Ovary (tissue), 3 donors: ENCODE measurements at regions not wholly inside any gene's neighbourhood (a gene's known extent, or its start where the extent isn't known, plus 50 kb on each side); places are given as distances from the start of the nearest gene placed in this dataset.

Experiments used
- CTCF ChIP-seq, 3 donors: fragments of 450-650 bp in 2 of 3; fragments of 200-600 bp in 1 of 3; IDR thresholded peaks; one replicate each; pipeline versions ENCODE4 v1.5.1 to v1.8.0; 2016 to 2022; ENCODE audit warnings: antibody characterized with exemption in 3 of 3, mild to moderate bottlenecking in 1 of 3
- POLR2A ChIP-seq: fragments of 450-650 bp; IDR thresholded peaks from one replicate; pipeline ENCODE4 v1.6.1; 2017; ENCODE audit warnings: antibody characterized with exemption, mild to moderate bottlenecking, moderate library complexity
- donor health status: DM: no; HTN: no; CAD: no.

DNA sequence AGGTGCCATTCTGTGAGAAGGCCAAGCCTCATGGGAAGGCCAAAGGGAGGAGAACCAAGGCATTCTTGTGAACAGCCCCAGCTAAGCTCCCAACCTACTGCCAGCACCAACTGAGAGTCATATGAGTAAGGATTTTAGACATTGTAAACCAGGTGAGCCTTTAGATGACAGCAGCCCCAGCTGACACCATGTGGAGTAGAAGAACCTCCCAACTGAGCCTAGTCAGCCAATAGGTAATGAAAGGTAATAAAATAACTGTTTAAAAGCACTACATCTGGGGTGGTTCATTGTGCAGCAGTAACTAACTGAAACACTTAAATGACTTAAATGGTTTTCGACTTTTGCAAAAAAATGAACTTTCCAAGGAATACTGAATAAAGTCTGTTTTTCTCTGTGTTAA lies 172.6 kb upstream of the KIF2A start:
- TF ChIP-seq POLR2A = no peak
- no peak for TF ChIP-seq CTCF (IDR thresholded peaks at IDR 0.05)
